Thyroid gland (tissue), 4 donors: ENCODE measurements at regions not wholly inside any gene's neighbourhood (a gene's known extent, or its start where the extent isn't known, plus 50 kb on each side); places are given as distances from the start of the nearest gene placed in this dataset.

ENCODE experiments used
- POLR2A ChIP-seq, 2 donors: fragments of 450-650 bp; IDR thresholded peaks; one replicate each; pipeline ENCODE4 v1.6.1; 2017; ENCODE audit warnings: antibody characterized with exemption in 2 of 2, mild to moderate bottlenecking in 2 of 2, moderate library complexity in 1 of 2
- TF ChIP-seq, protein P1 (sequence below), 6 experiments: fragments of 200-600 bp in 3 of 6; fragments of 450-650 bp in 3 of 6; sonication (generic) in 3 of 6; IDR thresholded peaks; one replicate each; pipeline ENCODE4 v1.5.1; 2016 to 2019; ENCODE audit warnings: antibody characterized with exemption in 6 of 6, mild to moderate bottlenecking in 2 of 6, inconsistent platforms in 1 of 6, moderate library complexity in 1 of 6

DNA sequence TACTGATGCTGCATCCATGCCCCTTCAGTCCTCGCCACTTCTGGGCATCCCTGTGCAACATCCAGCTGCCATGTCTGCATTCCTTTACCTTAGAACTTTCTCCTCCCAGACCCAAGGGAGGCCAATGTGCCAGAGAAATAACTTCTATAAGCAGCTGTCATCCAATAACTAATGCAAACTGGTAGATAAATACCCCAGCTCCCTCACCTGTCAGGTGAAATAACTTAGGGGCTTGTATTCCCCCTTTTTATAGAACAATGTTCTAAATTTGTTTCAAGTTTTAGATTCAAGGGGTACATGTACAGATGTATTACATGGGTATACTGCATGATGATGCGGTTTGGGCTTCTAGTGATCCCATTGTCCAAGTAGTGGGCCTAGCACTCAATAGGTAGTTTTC, 880.1 kb downstream of the UQCRFS1 start:
- TF ChIP-seq, protein P1, sequence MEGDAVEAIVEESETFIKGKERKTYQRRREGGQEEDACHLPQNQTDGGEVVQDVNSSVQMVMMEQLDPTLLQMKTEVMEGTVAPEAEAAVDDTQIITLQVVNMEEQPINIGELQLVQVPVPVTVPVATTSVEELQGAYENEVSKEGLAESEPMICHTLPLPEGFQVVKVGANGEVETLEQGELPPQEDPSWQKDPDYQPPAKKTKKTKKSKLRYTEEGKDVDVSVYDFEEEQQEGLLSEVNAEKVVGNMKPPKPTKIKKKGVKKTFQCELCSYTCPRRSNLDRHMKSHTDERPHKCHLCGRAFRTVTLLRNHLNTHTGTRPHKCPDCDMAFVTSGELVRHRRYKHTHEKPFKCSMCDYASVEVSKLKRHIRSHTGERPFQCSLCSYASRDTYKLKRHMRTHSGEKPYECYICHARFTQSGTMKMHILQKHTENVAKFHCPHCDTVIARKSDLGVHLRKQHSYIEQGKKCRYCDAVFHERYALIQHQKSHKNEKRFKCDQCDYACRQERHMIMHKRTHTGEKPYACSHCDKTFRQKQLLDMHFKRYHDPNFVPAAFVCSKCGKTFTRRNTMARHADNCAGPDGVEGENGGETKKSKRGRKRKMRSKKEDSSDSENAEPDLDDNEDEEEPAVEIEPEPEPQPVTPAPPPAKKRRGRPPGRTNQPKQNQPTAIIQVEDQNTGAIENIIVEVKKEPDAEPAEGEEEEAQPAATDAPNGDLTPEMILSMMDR (IDR thresholded peaks at IDR 0.05) = no peak
- no peak for TF ChIP-seq POLR2A (IDR thresholded peaks at IDR 0.05)
